HG03575 (cell line): ENCODE measurements at regions not wholly inside any gene's neighbourhood (a gene's known extent, or its start where the extent isn't known, plus 50 kb on each side); places are given as distances from the start of the nearest gene placed in this dataset.
"Not testable (repeated sequence)": the region's sequence is repeated elsewhere in the genome, so short reads cannot be mapped to it uniquely, and the experiment has no call there.

Experiments
- ATAC-seq: cut with Tn5 transposase; IDR thresholded peaks from one replicate; pipeline ENCODE4 v1.9.1; 2021; ENCODE audit not compliant: unreplicated experiment, insufficient number of reproducible peaks, low FRiP score; ENCODE audit errors: extremely low read depth

DNA sequence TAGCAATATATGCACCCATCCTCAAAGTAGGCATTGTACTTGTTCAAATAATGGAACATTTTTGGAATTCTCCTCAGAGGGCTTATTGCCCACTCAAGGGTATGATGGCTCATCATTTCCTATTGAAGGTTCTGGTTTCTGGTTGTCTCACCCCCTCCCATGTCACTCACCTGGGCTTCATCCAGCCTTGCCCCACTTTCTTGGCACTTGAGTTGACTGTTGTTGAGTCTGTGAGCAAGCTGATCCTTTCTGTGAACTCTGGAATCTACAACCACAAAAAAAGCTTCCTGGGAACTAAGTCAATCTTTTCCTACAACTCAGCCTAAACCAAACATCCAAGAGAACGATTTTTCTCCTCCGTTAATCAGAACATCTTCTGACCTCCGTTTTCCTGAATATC, 73.9 kb upstream of the ANKH start:
- no peak for ATAC-seq

- ATAC-seq: no peak
Observed at GRCh38 chr5:14944996-14945395, 73.4 kb upstream of the ANKH start.

DNA sequence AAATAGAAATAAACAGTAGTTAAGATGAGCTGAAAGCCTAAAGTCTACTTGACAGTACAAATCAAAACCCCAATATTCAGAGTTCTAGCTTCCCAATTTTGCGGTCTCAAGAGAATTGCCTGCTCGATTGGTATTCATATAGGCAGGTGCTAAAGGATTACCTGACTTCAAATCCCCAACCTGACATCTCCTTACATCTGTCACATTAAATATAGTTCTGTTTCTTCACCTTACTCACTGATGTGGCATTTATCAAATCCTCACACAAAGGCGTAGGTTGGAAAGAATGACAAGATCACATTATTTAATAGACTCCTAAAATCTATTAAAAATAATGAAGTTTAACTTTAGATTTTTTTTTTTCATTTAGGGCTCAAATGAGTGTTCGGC, 72.8 kb upstream of the ANKH start:
- ATAC-seq: no peak

- ATAC-seq: no peak
Observed at GRCh38 chr5:14942212-14942611, 70.6 kb upstream of the ANKH start.

DNA sequence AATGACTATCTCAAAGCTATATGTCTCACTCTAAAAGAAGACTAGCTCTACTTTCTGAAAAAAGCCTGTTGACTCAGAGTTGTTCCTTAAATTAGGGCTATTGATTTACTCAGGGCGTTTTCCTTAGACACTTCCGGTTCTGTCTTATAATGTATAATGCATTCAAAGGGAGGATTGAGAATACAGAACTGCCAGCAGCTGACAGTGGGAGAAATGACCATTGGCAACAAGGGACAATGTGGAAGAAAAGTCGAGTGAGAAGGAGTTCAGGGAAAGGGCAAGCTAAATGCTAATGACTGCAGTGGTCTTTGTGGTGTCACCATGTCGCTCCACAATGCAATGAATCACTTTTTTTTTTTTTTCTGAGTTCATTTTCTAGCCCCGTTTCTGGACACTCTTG, 65.7 kb upstream of the ANKH start:
- ATAC-seq: no peak

- no peak for ATAC-seq
Observed at GRCh38 chr5:14936588-14936987, 65.0 kb upstream of the ANKH start.

GRCh38 chr5:14935341-14935740, 63.8 kb upstream of the ANKH start:
- ATAC-seq: no peak

DNA sequence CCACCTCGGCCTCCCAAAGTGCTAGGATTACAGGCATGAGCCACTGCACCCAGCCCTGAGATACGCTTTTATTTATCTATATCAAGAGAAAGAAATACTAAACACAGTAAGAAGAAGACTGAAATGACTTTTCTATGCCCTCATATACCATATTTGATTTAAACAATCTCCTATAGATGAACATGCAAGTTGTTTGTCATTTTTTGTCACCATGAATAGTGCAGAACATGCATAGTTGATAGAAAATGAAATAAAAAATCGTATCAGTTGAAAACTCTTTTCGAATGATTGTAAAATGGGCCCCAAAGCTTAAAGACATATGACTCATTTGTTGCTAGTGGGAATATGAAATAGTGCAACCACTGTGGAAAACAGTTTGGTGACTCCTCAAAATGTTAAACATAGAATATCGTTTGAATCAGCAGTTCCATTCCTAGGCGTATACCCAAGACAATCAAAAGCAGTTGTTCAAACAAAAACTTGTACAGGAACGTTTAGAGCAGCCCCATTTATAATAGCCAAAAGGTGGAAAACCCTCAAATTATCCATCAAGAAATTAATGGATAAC, 61.4 kb upstream of the ANKH start:
- ATAC-seq: no peak

DNA sequence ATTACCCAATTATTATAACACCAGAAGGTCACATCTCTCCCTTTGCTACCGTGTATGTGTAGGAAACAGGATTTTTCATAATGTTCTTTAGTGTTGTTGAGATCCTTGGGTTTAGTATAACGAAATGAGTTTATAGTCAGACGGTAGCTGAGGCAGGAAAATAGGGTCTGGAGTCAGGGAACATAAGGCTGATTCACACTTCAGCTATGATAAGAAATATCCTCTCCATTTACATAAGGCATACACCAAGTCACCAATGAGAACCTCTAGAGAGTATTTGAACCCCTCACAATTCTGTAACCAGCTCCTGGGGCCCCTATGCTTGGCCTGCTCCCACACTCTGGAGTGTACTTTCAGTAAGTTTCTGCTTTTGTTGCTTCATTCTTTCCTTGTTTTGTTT, 58.9 kb upstream of the ANKH start:
- no peak for ATAC-seq

- ATAC-seq: no peak
Observed at GRCh38 chr5:14929293-14930065, 57.9 kb upstream of the ANKH start.

DNA sequence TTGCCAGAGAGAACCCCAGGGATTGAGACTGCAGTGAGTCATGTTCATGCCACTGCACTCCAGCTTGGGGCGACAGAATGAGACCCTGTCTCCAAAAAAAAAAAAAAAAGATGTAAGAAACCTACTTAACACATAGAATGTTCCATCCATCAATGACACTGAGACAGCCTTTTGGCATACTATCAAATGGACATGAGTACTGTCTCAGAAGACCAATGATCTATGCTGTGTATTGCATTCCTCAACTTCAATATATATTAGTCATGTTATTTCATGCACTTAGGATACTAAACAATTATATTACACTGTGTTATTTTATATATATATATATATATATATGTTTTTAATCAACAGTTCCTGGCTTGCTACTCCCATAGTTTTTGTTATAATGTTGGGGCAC, 57.1 kb upstream of the ANKH start:
- ATAC-seq: no peak

DNA sequence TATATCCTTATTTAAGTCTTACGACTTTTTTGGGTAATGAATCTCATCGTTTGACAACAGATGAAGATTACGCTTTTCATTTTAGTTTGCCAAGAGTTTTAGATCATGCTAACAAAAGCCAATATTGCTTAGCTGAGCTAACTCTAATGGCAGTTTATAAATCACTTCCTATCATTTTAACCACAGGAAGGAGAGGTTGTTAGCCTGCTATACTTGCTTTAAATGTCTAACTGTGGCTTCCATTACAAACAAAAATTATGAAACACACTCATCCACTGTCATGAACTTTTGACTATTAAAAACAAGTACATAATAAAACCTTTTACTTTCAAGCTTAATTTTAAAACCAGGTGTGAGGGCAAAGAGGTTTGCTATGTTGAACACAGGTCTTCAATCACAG, 53.7 kb upstream of the ANKH start:
- ATAC-seq: no peak

GRCh38 chr5:14922952-14923351, 51.4 kb upstream of the ANKH start:
- ATAC-seq: not testable (repeated sequence)

GRCh38 chr5:14922456-14922855, 50.9 kb upstream of the ANKH start:
- no peak for ATAC-seq
